Osteoblast (primary cell): ENCODE measurements at regions not wholly inside any gene's neighbourhood (a gene's known extent, or its start where the extent isn't known, plus 50 kb on each side); places are given as distances from the start of the nearest gene placed in this dataset.

Experiments used
- DNase-seq: peaks from one replicate; pipeline ENCODE4 v3.0.0; 2011; ENCODE audit warnings: low spot score, mixed read lengths; ENCODE audit not compliant: insufficient read length; ENCODE audit errors: missing footprints
- H2AFZ ChIP-seq: 2 replicates; pipeline ENCODE4 v1.6.0; 2011; ENCODE audit warnings: mild to moderate bottlenecking, low read length
- H3K27ac ChIP-seq: 2 replicates; pipeline ENCODE4 v1.5.1; 2011; ENCODE audit warnings: mild to moderate bottlenecking, low read depth, low read length, moderate library complexity
- H3K27me3 ChIP-seq: 2 replicates; pipeline ENCODE4 v1.6.0; 2012; ENCODE audit warnings: mild to moderate bottlenecking, control low read depth, inconsistent platforms, low read length, moderate library complexity; ENCODE audit not compliant: insufficient read depth
- H3K36me3 ChIP-seq: 2 replicates; pipeline ENCODE4 v1.5.1; 2011; ENCODE audit warnings: mild to moderate bottlenecking, low read length, control low read depth, moderate library complexity; ENCODE audit not compliant: insufficient read depth
- H3K4me1 ChIP-seq: 2 replicates; pipeline ENCODE4 v1.5.1; 2011; ENCODE audit warnings: mild to moderate bottlenecking, low read length, control low read depth, moderate library complexity; ENCODE audit not compliant: insufficient read depth
- H3K4me2 ChIP-seq: 2 replicates; pipeline ENCODE4 v1.6.0; 2011; ENCODE audit warnings: mild to moderate bottlenecking, low read length; ENCODE audit not compliant: insufficient read depth
- H3K4me3 ChIP-seq: fragments of 200-600 bp; sonication (generic); 3 replicates; pipeline ENCODE4 v1.5.1; 2012; ENCODE audit warnings: mild to moderate bottlenecking, low read length, inconsistent platforms; ENCODE audit not compliant: insufficient read depth
- H3K79me2 ChIP-seq: 2 replicates; pipeline ENCODE4 v1.6.0; 2012; ENCODE audit warnings: mild to moderate bottlenecking, low read length, control low read depth, inconsistent platforms; ENCODE audit not compliant: insufficient read depth
- H3K9me3 ChIP-seq: 2 replicates; pipeline ENCODE4 v1.5.1; 2011; ENCODE audit warnings: low read depth, low read length, control low read depth
- H4K20me1 ChIP-seq: 2 replicates; pipeline ENCODE4 v1.6.0; 2012; ENCODE audit warnings: mild to moderate bottlenecking, low read length, control low read depth; ENCODE audit not compliant: insufficient read depth
- CTCF ChIP-seq: IDR thresholded peaks from 2 replicates; pipeline ENCODE4 v1.5.1; 2011; ENCODE audit warnings: mild to moderate bottlenecking, low read depth, low read length, moderate library complexity; ENCODE audit errors: extremely low read depth

GRCh38 chr20:21840991-21841390 lies 135.5 kb downstream of the PAX1 start:
- no peak for DNase-seq
- no peaks in the 10 kb centered on the region for H3K9me3 ChIP-seq
- H2AFZ ChIP-seq = no peak overlapping the region
- H3K79me2 ChIP-seq = no peaks in the 10 kb centered on the region
- H3K27me3 ChIP-seq = no peaks in the 10 kb centered on the region
- H3K4me1 ChIP-seq = no peaks in the 10 kb centered on the region
- no peaks in the 10 kb centered on the region for H3K36me3 ChIP-seq
- no peak overlapping the region for H3K4me2 ChIP-seq
- no peak for TF ChIP-seq CTCF
- H4K20me1 ChIP-seq = no peaks in the 10 kb centered on the region
- H3K27ac ChIP-seq = no peak overlapping the region
- no peak overlapping the region for H3K4me3 ChIP-seq

GRCh38 chr20:21839982-21840381 lies 134.5 kb downstream of the PAX1 start:
- Histone ChIP-seq H2AFZ (no peak overlapping the region), H3K4me2 (no peak overlapping the region), H3K27ac (no peak overlapping the region), H3K4me1 (no peaks in the 10 kb centered on the region), H4K20me1 (no peaks in the 10 kb centered on the region), H3K36me3 (no peaks in the 10 kb centered on the region), H3K79me2 (no peaks in the 10 kb centered on the region), H3K4me3 (no peak overlapping the region), H3K27me3 (no peaks in the 10 kb centered on the region), H3K9me3 (no peaks in the 10 kb centered on the region)
- TF ChIP-seq CTCF = no peak
- no peak for DNase-seq

GRCh38 chr20:21836346-21836745 lies 130.9 kb downstream of the PAX1 start:
- Histone ChIP-seq H3K36me3 (no peaks in the 10 kb centered on the region), H4K20me1 (no peaks in the 10 kb centered on the region), H2AFZ (no peak overlapping the region), H3K27me3 (no peaks in the 10 kb centered on the region), H3K9me3 (peaks cover 2% of the 10 kb centered on the region), H3K27ac (no peak overlapping the region), H3K4me1 (no peaks in the 10 kb centered on the region), H3K4me3 (no peak overlapping the region), H3K79me2 (no peaks in the 10 kb centered on the region), H3K4me2 (no peak overlapping the region)
- no peak for DNase-seq
- TF ChIP-seq CTCF = no peak

GRCh38 chr20:21835042-21835441 lies 129.6 kb downstream of the PAX1 start:
- no peaks in the 10 kb centered on the region for H4K20me1 ChIP-seq
- no peaks in the 10 kb centered on the region for H3K27me3 ChIP-seq
- no peak overlapping the region for H3K4me2 ChIP-seq
- no peaks in the 10 kb centered on the region for H3K36me3 ChIP-seq
- H3K4me1 ChIP-seq = no peaks in the 10 kb centered on the region
- no peaks in the 10 kb centered on the region for H3K79me2 ChIP-seq
- no peak overlapping the region for H2AFZ ChIP-seq
- no peak for TF ChIP-seq CTCF
- DNase-seq = no peak
- H3K9me3 ChIP-seq = peaks cover 2% of the 10 kb centered on the region
- no peak overlapping the region for H3K27ac ChIP-seq
- no peak overlapping the region for H3K4me3 ChIP-seq
